Liver (tissue), 8 donors: ENCODE measurements at regions not wholly inside any gene's neighbourhood (a gene's known extent, or its start where the extent isn't known, plus 50 kb on each side); places are given as distances from the start of the nearest gene placed in this dataset.

Experiments
- DNase-seq: peaks from one replicate; pipeline ENCODE4 v3.0.0-alpha.2; 2017; ENCODE audit warnings: low spot score
- H3K27ac ChIP-seq, 2 donors: one replicate each; pipeline ENCODE4 v1.7.0; 2013; ENCODE audit warnings: inconsistent platforms in 2 of 2, low read length in 2 of 2, control low read depth in 1 of 2, low read depth in 1 of 2, mild to moderate bottlenecking in 1 of 2
- H3K27me3 ChIP-seq, 4 donors: one replicate each; pipeline versions ENCODE4 v1.6.1 to v1.7.0; 2013; ENCODE audit warnings: low read length in 3 of 4, inconsistent platforms in 1 of 4, mild to moderate bottlenecking in 1 of 4, moderate library complexity in 1 of 4; ENCODE audit not compliant: control insufficient read depth in 4 of 4, insufficient read depth in 4 of 4
- H3K36me3 ChIP-seq, 4 donors: one replicate each; pipeline versions ENCODE4 v1.6.1 to v1.7.0; 2013; ENCODE audit warnings: low read length in 3 of 4, mild to moderate bottlenecking in 3 of 4, low read depth in 1 of 4, moderate library complexity in 1 of 4; ENCODE audit not compliant: control insufficient read depth in 4 of 4, insufficient read depth in 3 of 4
- H3K4me1 ChIP-seq, 4 donors: one replicate each; pipeline versions ENCODE4 v1.6.1 to v1.7.0; 2013; ENCODE audit warnings: low read length in 3 of 4, mild to moderate bottlenecking in 3 of 4, moderate library complexity in 1 of 4; ENCODE audit not compliant: control insufficient read depth in 4 of 4, insufficient read depth in 4 of 4
- H3K4me3 ChIP-seq, 3 donors: one replicate each; pipeline versions ENCODE4 v1.6.1 to v1.7.0; 2013; ENCODE audit warnings: low read length in 3 of 3, control low read depth in 1 of 3, low read depth in 1 of 3, mild to moderate bottlenecking in 1 of 3
- H3K9ac ChIP-seq, 2 donors: one replicate each; pipeline ENCODE4 v1.7.0; 2013; ENCODE audit warnings: low read length in 2 of 2, mild to moderate bottlenecking in 2 of 2, moderate library complexity in 2 of 2, control low read depth in 1 of 2, low read depth in 1 of 2
- H3K9me3 ChIP-seq, 4 donors: one replicate each; pipeline versions ENCODE4 v1.6.1 to v1.7.0; 2013; ENCODE audit warnings: low read length in 3 of 4; ENCODE audit not compliant: control insufficient read depth in 4 of 4
- ATF3 ChIP-seq: IDR thresholded peaks from 2 replicates; pipeline ENCODE4 v1.6.1; 2016; ENCODE audit warnings: antibody characterized with exemption
- EGR1 ChIP-seq, 2 donors: IDR thresholded peaks; 2 replicates each; pipeline ENCODE4 v1.6.1; 2016 to 2018; ENCODE audit warnings: antibody characterized with exemption in 2 of 2, low read depth in 2 of 2
- FOXA1 ChIP-seq: IDR thresholded peaks from 2 replicates; pipeline ENCODE4 v1.6.1; 2016; ENCODE audit warnings: antibody characterized with exemption
- FOXA2 ChIP-seq: IDR thresholded peaks from 2 replicates; pipeline ENCODE4 v1.6.1; 2016; ENCODE audit warnings: antibody characterized with exemption
- GABPA ChIP-seq, 2 donors: IDR thresholded peaks in 1 of 2; conservative IDR thresholded peaks in 1 of 2; 2 replicates each; pipeline ENCODE4 v1.6.1; 2016; ENCODE audit warnings: antibody characterized with exemption in 2 of 2, mild to moderate bottlenecking in 1 of 2, moderate library complexity in 1 of 2
- HNF4A ChIP-seq, 2 donors: conservative IDR thresholded peaks; 2 replicates each; pipeline ENCODE4 v1.6.1; 2016; ENCODE audit warnings: antibody characterized with exemption in 2 of 2, mild to moderate bottlenecking in 2 of 2
- HNF4G ChIP-seq: IDR thresholded peaks from 2 replicates; pipeline ENCODE4 v1.6.1; 2016; ENCODE audit warnings: antibody characterized with exemption
- JUND ChIP-seq, 2 donors: IDR thresholded peaks; 2 replicates each; pipeline ENCODE4 v1.6.1; 2016; ENCODE audit warnings: antibody characterized with exemption in 2 of 2
- NR2F2 ChIP-seq: IDR thresholded peaks from 2 replicates; pipeline ENCODE4 v1.6.1; 2016; ENCODE audit warnings: antibody characterized with exemption
- RAD21 ChIP-seq, 2 donors: IDR thresholded peaks; 2 replicates each; pipeline ENCODE4 v1.6.1; 2016; ENCODE audit warnings: antibody characterized with exemption in 2 of 2, mild to moderate bottlenecking in 2 of 2
- REST ChIP-seq: IDR thresholded peaks from 2 replicates; pipeline ENCODE4 v1.6.1; 2016; ENCODE audit warnings: antibody characterized with exemption, mild to moderate bottlenecking
- RXRA ChIP-seq, 2 donors: IDR thresholded peaks; 2 replicates each; pipeline ENCODE4 v1.6.1; 2017 to 2018; ENCODE audit warnings: antibody characterized with exemption in 2 of 2, mild to moderate bottlenecking in 1 of 2
- SP1 ChIP-seq: IDR thresholded peaks from 2 replicates; pipeline ENCODE4 v1.6.1; 2018; ENCODE audit warnings: antibody characterized with exemption, mild to moderate bottlenecking
- TAF1 ChIP-seq: conservative IDR thresholded peaks from 2 replicates; pipeline ENCODE4 v1.6.1; 2016; ENCODE audit warnings: antibody characterized with exemption, mild to moderate bottlenecking
- YY1 ChIP-seq: IDR thresholded peaks from 2 replicates; pipeline ENCODE4 v1.6.1; 2016; ENCODE audit warnings: antibody characterized with exemption, mild to moderate bottlenecking
- WGBS: extraction: QIAGEN DNeasy Blood & Tissue Kit; methylation state at CpG from one replicate; pipeline ENCODE4 v1.1.7; 2013; 5-methylcytosine and 5-hydroxymethylcytosine counted together
- TF ChIP-seq, protein P1 (sequence below): IDR thresholded peaks from 2 replicates; pipeline ENCODE4 v1.6.1; 2016; ENCODE audit warnings: antibody characterized with exemption
- TF ChIP-seq, protein P2 (sequence below): IDR thresholded peaks from 2 replicates; pipeline ENCODE4 v1.6.1; 2016; ENCODE audit warnings: antibody characterized with exemption
- TF ChIP-seq, protein P3 (sequence below): fragments of 150-350 bp; IDR thresholded peaks from 2 replicates; pipeline ENCODE4 v1.5.1; 2017; ENCODE audit warnings: improper control_type of control experiment, low read depth, low read length; ENCODE audit not compliant: missing input control
- donor health status: healthy.
- donor health status: healthy.
- donor health status: healthy.
- donor health status: healthy.
- donor health status: healthy.

DNA sequence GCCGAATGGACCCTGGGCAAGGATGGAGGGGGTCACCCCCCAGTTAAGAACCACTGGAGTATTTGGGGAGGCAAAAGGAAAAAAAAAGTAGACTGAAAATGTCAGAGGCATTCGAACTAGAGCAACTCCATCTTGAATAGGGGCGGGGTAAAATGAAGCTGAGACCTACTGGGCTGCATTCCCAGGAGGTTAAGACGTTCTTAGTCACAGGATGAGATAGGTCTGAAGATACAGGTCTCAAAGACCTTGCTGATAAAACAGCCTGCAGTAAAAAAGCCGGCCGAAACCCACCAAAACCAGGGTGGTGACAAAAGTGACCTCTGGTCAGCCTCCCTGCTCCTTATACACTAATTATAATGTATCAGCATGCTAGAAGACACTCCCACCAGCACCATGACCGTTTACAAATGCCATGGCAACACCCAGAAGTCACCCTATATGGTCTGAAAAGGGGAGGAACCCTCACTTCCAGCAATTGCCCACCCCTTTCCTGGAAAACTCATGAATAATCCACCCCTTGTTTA is 70.4 kb upstream of the KCNG1 start:
- no peaks in the 10 kb centered on the region for H3K9me3 ChIP-seq
- H3K4me1 ChIP-seq = no peaks in the 10 kb centered on the region
- no peaks in the 10 kb centered on the region for H3K36me3 ChIP-seq
- DNase-seq = no peak
- H3K27me3 ChIP-seq = peaks cover 0 to 10% (median 0%) of the 10 kb centered on the region in 4 donors
- H3K9ac ChIP-seq = no peak overlapping the region
- 61% methylated on average over 7 of the region's 7 CpGs for WGBS
- no peak overlapping the region for H3K4me3 ChIP-seq
- TF ChIP-seq REST (no peak), RXRA (IDR thresholded peaks at IDR 0.05) (no peak), ATF3 (no peak), SP1 (no peak), RAD21 (IDR thresholded peaks at IDR 0.05) (no peak), JUND (IDR thresholded peaks at IDR 0.05) (no peak), HNF4G (no peak), HNF4A (conservative IDR thresholded peaks at IDR 0.05) (no peak), TAF1 (no peak), GABPA (IDR thresholded peaks at IDR 0.05 in 1 of 2, conservative IDR thresholded peaks at IDR 0.05 in 1 of 2) (no peak), FOXA1 (no peak), YY1 (no peak), EGR1 (IDR thresholded peaks at IDR 0.05; ENCODE audit: low read depth in 2 of 2) (no peak), NR2F2 (no peak), FOXA2 (no peak)
- TF ChIP-seq, protein P1, sequence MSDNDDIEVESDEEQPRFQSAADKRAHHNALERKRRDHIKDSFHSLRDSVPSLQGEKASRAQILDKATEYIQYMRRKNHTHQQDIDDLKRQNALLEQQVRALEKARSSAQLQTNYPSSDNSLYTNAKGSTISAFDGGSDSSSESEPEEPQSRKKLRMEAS = no peak
- TF ChIP-seq, protein P2, sequence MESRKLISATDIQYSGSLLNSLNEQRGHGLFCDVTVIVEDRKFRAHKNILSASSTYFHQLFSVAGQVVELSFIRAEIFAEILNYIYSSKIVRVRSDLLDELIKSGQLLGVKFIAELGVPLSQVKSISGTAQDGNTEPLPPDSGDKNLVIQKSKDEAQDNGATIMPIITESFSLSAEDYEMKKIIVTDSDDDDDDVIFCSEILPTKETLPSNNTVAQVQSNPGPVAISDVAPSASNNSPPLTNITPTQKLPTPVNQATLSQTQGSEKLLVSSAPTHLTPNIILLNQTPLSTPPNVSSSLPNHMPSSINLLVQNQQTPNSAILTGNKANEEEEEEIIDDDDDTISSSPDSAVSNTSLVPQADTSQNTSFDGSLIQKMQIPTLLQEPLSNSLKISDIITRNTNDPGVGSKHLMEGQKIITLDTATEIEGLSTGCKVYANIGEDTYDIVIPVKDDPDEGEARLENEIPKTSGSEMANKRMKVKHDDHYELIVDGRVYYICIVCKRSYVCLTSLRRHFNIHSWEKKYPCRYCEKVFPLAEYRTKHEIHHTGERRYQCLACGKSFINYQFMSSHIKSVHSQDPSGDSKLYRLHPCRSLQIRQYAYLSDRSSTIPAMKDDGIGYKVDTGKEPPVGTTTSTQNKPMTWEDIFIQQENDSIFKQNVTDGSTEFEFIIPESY = no peak
- TF ChIP-seq, protein P3, sequence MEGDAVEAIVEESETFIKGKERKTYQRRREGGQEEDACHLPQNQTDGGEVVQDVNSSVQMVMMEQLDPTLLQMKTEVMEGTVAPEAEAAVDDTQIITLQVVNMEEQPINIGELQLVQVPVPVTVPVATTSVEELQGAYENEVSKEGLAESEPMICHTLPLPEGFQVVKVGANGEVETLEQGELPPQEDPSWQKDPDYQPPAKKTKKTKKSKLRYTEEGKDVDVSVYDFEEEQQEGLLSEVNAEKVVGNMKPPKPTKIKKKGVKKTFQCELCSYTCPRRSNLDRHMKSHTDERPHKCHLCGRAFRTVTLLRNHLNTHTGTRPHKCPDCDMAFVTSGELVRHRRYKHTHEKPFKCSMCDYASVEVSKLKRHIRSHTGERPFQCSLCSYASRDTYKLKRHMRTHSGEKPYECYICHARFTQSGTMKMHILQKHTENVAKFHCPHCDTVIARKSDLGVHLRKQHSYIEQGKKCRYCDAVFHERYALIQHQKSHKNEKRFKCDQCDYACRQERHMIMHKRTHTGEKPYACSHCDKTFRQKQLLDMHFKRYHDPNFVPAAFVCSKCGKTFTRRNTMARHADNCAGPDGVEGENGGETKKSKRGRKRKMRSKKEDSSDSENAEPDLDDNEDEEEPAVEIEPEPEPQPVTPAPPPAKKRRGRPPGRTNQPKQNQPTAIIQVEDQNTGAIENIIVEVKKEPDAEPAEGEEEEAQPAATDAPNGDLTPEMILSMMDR = no peak
- H3K27ac ChIP-seq = no peak overlapping the region
